Left ventricle myocardium superior (tissue), 1 donor: ENCODE measurements at regions not wholly inside any gene's neighbourhood (a gene's known extent, or its start where the extent isn't known, plus 50 kb on each side); places are given as distances from the start of the nearest gene placed in this dataset.

Source experiments
- ATAC-seq: fragments of 200-7000 bp; cut with Tn5 transposase; one replicate; pipeline ENCODE4 v1.9.1; 2020; ENCODE audit warnings: mild to moderate bottlenecking, moderate library complexity
- DNase-seq: peaks from one replicate; pipeline ENCODE4 v3.0.0-alpha.2; 2020
- intact Hi-C: fragments of 100-400 bp; cut with micrococcal nuclease; formaldehyde crosslinking; loops from one replicate; pipeline ENCODE4 v1.11.0; 2022
- donor health status: DM: no; HTN: yes; CAD: no; lungs with severe emphysema.

DNA sequence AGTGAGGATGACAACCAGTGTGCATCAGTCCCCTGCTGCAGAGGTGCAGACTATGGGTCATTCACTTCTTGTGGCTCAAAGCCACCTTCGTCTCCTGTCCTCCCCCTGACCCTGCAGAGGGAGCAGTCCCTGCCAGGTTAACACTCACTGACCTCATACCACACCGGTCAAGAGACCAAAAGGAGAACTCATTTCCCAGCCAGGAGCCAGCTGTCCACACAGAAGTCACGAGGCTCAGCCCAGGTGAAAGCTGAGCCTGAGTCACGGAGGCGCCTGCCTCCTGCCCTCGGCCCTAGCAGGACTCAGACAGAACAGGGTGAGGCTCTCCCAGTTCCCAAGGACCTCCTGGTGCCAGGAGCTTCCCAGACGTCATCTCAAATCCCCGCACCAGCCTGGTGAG lies 103.7 kb downstream of the MN1 start:
- DNase-seq (no peak), ATAC-seq (no peak)
- intact Hi-C loops: no loop called here
